ENCODE measurements at regions not wholly inside any gene's neighbourhood (a gene's known extent, or its start where the extent isn't known, plus 50 kb on each side); places are given as distances from the start of the nearest gene placed in this dataset.

GRCh38 chr1:39107341-39108290 is 81.5 kb downstream of the NDUFS5 start:
- DNase-seq (ENCODE audit: low read depth): no peak

- no peak for DNase-seq (ENCODE audit: low read depth)
These were observed 83.5 kb downstream of the NDUFS5 start for GRCh38 chr1:39109644-39110043.

GRCh38 chr1:39110325-39110851 is 84.2 kb downstream of the NDUFS5 start:
- no peak for DNase-seq (ENCODE audit: low read depth)

- no peak for DNase-seq (ENCODE audit: low read depth)
These were observed 84.7 kb downstream of the NDUFS5 start for GRCh38 chr1:39110882-39111281.

- no peak for DNase-seq (ENCODE audit: low read depth)
These were observed 87.1 kb downstream of the NDUFS5 start for GRCh38 chr1:39113109-39113743.

- no peak for DNase-seq (ENCODE audit: low read depth)
These were observed 89.0 kb upstream of the MACF1 start for GRCh38 chr1:39115271-39116110.

GRCh38 chr1:39116116-39116607 is 88.3 kb upstream of the MACF1 start:
- DNase-seq (ENCODE audit: low read depth): no peak

- no peak for DNase-seq (ENCODE audit: low read depth)
These were observed 87.4 kb upstream of the MACF1 start for GRCh38 chr1:39116860-39117728.

GRCh38 chr1:39117899-39118450 is 86.5 kb upstream of the MACF1 start:
- no peak for DNase-seq (ENCODE audit: low read depth)

- DNase-seq (ENCODE audit: low read depth): no peak
These were observed 82.4 kb upstream of the MACF1 start for GRCh38 chr1:39122056-39122455.

GRCh38 chr1:39124282-39124681 is 80.2 kb upstream of the MACF1 start:
- no peak for DNase-seq (ENCODE audit: low read depth)

GRCh38 chr1:39127513-39127912 is 77.0 kb upstream of the MACF1 start:
- no peak for DNase-seq (ENCODE audit: low read depth)

GRCh38 chr1:39128126-39128525 is 76.4 kb upstream of the MACF1 start:
- no peak for DNase-seq (ENCODE audit: low read depth)

- DNase-seq (ENCODE audit: low read depth): no peak
These were observed 75.5 kb upstream of the MACF1 start for GRCh38 chr1:39128959-39129358.

GRCh38 chr1:39129514-39129913 is 75.0 kb upstream of the MACF1 start:
- DNase-seq (ENCODE audit: low read depth): no peak

- no peak for DNase-seq (ENCODE audit: low read depth)
These were observed 74.2 kb upstream of the MACF1 start for GRCh38 chr1:39130325-39130724.

GRCh38 chr1:39131940-39132339 is 72.6 kb upstream of the MACF1 start:
- no peak for DNase-seq (ENCODE audit: low read depth)

- DNase-seq (ENCODE audit: low read depth): no peak
These were observed 71.8 kb upstream of the MACF1 start for GRCh38 chr1:39132505-39133339.

GRCh38 chr1:39133340-39133684 is 71.2 kb upstream of the MACF1 start:
- DNase-seq (ENCODE audit: low read depth): no peak

- no peak for DNase-seq (ENCODE audit: low read depth)
These were observed 69.6 kb upstream of the MACF1 start for GRCh38 chr1:39134768-39135333.
